Activated naive CD8-positive, alpha-beta T cell treated with anti-CD3 and anti-CD28 coated beads for 36 hours (primary cell): ENCODE measurements at regions not wholly inside any gene's neighbourhood (a gene's known extent, or its start where the extent isn't known, plus 50 kb on each side); places are given as distances from the start of the nearest gene placed in this dataset.

Source experiments
- DNase-seq: peaks from one replicate; pipeline ENCODE4 v3.0.0; 2021
- H3K27ac Mint-ChIP-seq: one replicate; pipeline ENCODE4 v1.8.0; 2022; ENCODE audit warnings: mild to moderate bottlenecking, moderate library complexity, mixed read lengths
- H3K27me3 Mint-ChIP-seq: one replicate; pipeline ENCODE4 v1.8.0; 2022; ENCODE audit warnings: mild to moderate bottlenecking, mixed read lengths
- H3K36me3 Mint-ChIP-seq: one replicate; pipeline ENCODE4 v1.8.0; 2021; ENCODE audit warnings: mild to moderate bottlenecking, mixed read lengths
- H3K4me1 Mint-ChIP-seq: one replicate; pipeline ENCODE4 v1.8.0; 2021; ENCODE audit warnings: mixed read lengths
- H3K4me3 Mint-ChIP-seq: one replicate; pipeline ENCODE4 v1.8.0; 2022; ENCODE audit warnings: mild to moderate bottlenecking, moderate library complexity, mixed read lengths
- H3K9me3 Mint-ChIP-seq: one replicate; pipeline ENCODE4 v1.8.0; 2022; ENCODE audit warnings: mixed read lengths

- no peak for DNase-seq
- peaks cover 4% of the 10 kb centered on the region for H3K27me3 Mint-ChIP-seq
- H3K4me3 Mint-ChIP-seq = no peak overlapping the region
- H3K36me3 Mint-ChIP-seq = no peaks in the 10 kb centered on the region
- H3K27ac Mint-ChIP-seq = no peak overlapping the region
- no peaks in the 10 kb centered on the region for H3K9me3 Mint-ChIP-seq
- no peaks in the 10 kb centered on the region for H3K4me1 Mint-ChIP-seq
These were observed 195.7 kb upstream of the MAN1A1 start for GRCh38 chr6:119545245-119545644.

GRCh38 chr6:119544325-119545175 lies 195.0 kb upstream of the MAN1A1 start:
- no peak for DNase-seq
- no peak overlapping the region for H3K4me3 Mint-ChIP-seq
- no peaks in the 10 kb centered on the region for H3K9me3 Mint-ChIP-seq
- no peaks in the 10 kb centered on the region for H3K4me1 Mint-ChIP-seq
- H3K27ac Mint-ChIP-seq = no peak overlapping the region
- H3K36me3 Mint-ChIP-seq = no peaks in the 10 kb centered on the region
- peaks cover 4% of the 10 kb centered on the region for H3K27me3 Mint-ChIP-seq

- no peaks in the 10 kb centered on the region for H3K36me3 Mint-ChIP-seq
- H3K4me3 Mint-ChIP-seq = no peak overlapping the region
- H3K9me3 Mint-ChIP-seq = no peaks in the 10 kb centered on the region
- no peak for DNase-seq
- no peak overlapping the region for H3K27ac Mint-ChIP-seq
- peaks cover 4% of the 10 kb centered on the region for H3K27me3 Mint-ChIP-seq
- H3K4me1 Mint-ChIP-seq = no peaks in the 10 kb centered on the region
These were observed 193.8 kb upstream of the MAN1A1 start for GRCh38 chr6:119543332-119543731.

GRCh38 chr6:119542037-119542436 lies 192.5 kb upstream of the MAN1A1 start:
- Mint-ChIP-seq H3K36me3 (no peaks in the 10 kb centered on the region), H3K9me3 (no peaks in the 10 kb centered on the region), H3K27ac (no peak overlapping the region), H3K27me3 (no peaks in the 10 kb centered on the region), H3K4me1 (no peaks in the 10 kb centered on the region), H3K4me3 (no peak overlapping the region)
- DNase-seq = no peak

GRCh38 chr6:119541132-119541905 lies 191.8 kb upstream of the MAN1A1 start:
- H3K9me3 Mint-ChIP-seq = no peaks in the 10 kb centered on the region
- H3K4me3 Mint-ChIP-seq = no peak overlapping the region
- H3K4me1 Mint-ChIP-seq = no peaks in the 10 kb centered on the region
- no peak for DNase-seq
- no peaks in the 10 kb centered on the region for H3K36me3 Mint-ChIP-seq
- H3K27me3 Mint-ChIP-seq = no peaks in the 10 kb centered on the region
- H3K27ac Mint-ChIP-seq = no peak overlapping the region

GRCh38 chr6:119540417-119540816 lies 190.9 kb upstream of the MAN1A1 start:
- H3K36me3 Mint-ChIP-seq = no peaks in the 10 kb centered on the region
- DNase-seq = no peak
- H3K9me3 Mint-ChIP-seq = no peaks in the 10 kb centered on the region
- H3K27me3 Mint-ChIP-seq = no peaks in the 10 kb centered on the region
- no peaks in the 10 kb centered on the region for H3K4me1 Mint-ChIP-seq
- no peak overlapping the region for H3K27ac Mint-ChIP-seq
- no peak overlapping the region for H3K4me3 Mint-ChIP-seq

- no peak for DNase-seq
- Mint-ChIP-seq H3K36me3 (no peaks in the 10 kb centered on the region), H3K4me3 (no peak overlapping the region), H3K27me3 (no peaks in the 10 kb centered on the region), H3K27ac (no peak overlapping the region), H3K4me1 (peaks cover 4% of the 10 kb centered on the region), H3K9me3 (no peaks in the 10 kb centered on the region)
These were observed 189.6 kb upstream of the MAN1A1 start for GRCh38 chr6:119539066-119539746.

- no peaks in the 10 kb centered on the region for H3K27me3 Mint-ChIP-seq
These were observed 187.1 kb upstream of the MAN1A1 start for GRCh38 chr6:119536666-119537065.

GRCh38 chr6:119535332-119535731 lies 185.8 kb upstream of the MAN1A1 start:
- DNase-seq = no peak
- no peak overlapping the region for H3K27ac Mint-ChIP-seq
- H3K36me3 Mint-ChIP-seq = no peaks in the 10 kb centered on the region
- H3K4me1 Mint-ChIP-seq = peaks cover 15% of the 10 kb centered on the region
- no peak overlapping the region for H3K4me3 Mint-ChIP-seq
- H3K27me3 Mint-ChIP-seq = peaks cover 8% of the 10 kb centered on the region
- no peaks in the 10 kb centered on the region for H3K9me3 Mint-ChIP-seq

More at GRCh38 chr6:119536666-119537065, 187.1 kb upstream of the MAN1A1 start:
- H3K9me3 Mint-ChIP-seq = no peaks in the 10 kb centered on the region
- no peaks in the 10 kb centered on the region for H3K36me3 Mint-ChIP-seq
- H3K27ac Mint-ChIP-seq = no peak overlapping the region
- no peak overlapping the region for H3K4me3 Mint-ChIP-seq
- H3K4me1 Mint-ChIP-seq = peaks cover 15% of the 10 kb centered on the region
- DNase-seq = no peak

- no peak for DNase-seq
- Mint-ChIP-seq H3K27ac (no peak overlapping the region), H3K4me3 (no peak overlapping the region), H3K9me3 (no peaks in the 10 kb centered on the region), H3K36me3 (no peaks in the 10 kb centered on the region), H3K4me1 (peaks cover 15% of the 10 kb centered on the region), H3K27me3 (peaks cover 15% of the 10 kb centered on the region)
These were observed 184.2 kb upstream of the MAN1A1 start for GRCh38 chr6:119533603-119534279.

GRCh38 chr6:119527231-119527578 lies 177.6 kb upstream of the MAN1A1 start:
- no peaks in the 10 kb centered on the region for H3K9me3 Mint-ChIP-seq
- no peaks in the 10 kb centered on the region for H3K4me1 Mint-ChIP-seq
- H3K36me3 Mint-ChIP-seq = peaks cover 1% of the 10 kb centered on the region
- H3K4me3 Mint-ChIP-seq = no peak overlapping the region
- H3K27ac Mint-ChIP-seq = no peak overlapping the region
- H3K27me3 Mint-ChIP-seq = peaks cover 30% of the 10 kb centered on the region
- no peak for DNase-seq

GRCh38 chr6:119526561-119527230 lies 177.1 kb upstream of the MAN1A1 start:
- H3K4me1 Mint-ChIP-seq = no peaks in the 10 kb centered on the region
- no peak overlapping the region for H3K4me3 Mint-ChIP-seq
- no peak for DNase-seq
- peaks cover 1% of the 10 kb centered on the region for H3K36me3 Mint-ChIP-seq
- H3K9me3 Mint-ChIP-seq = no peaks in the 10 kb centered on the region
- peaks cover 35% of the 10 kb centered on the region for H3K27me3 Mint-ChIP-seq
- no peak overlapping the region for H3K27ac Mint-ChIP-seq

- H3K27ac Mint-ChIP-seq = no peak overlapping the region
- DNase-seq = no peak
- H3K9me3 Mint-ChIP-seq = no peaks in the 10 kb centered on the region
- H3K27me3 Mint-ChIP-seq = peaks cover 28% of the 10 kb centered on the region
- no peaks in the 10 kb centered on the region for H3K4me1 Mint-ChIP-seq
- H3K4me3 Mint-ChIP-seq = no peak overlapping the region
- H3K36me3 Mint-ChIP-seq = peaks cover 1% of the 10 kb centered on the region
These were observed 174.8 kb upstream of the MAN1A1 start for GRCh38 chr6:119524410-119524809.

GRCh38 chr6:119523556-119523955 lies 174.0 kb upstream of the MAN1A1 start:
- Mint-ChIP-seq H3K36me3 (peaks cover 1% of the 10 kb centered on the region), H3K4me1 (no peaks in the 10 kb centered on the region), H3K4me3 (no peak overlapping the region), H3K9me3 (no peaks in the 10 kb centered on the region), H3K27ac (no peak overlapping the region), H3K27me3 (peaks cover 20% of the 10 kb centered on the region)
- DNase-seq = no peak
